ENCODE measurements at regions not wholly inside any gene's neighbourhood (a gene's known extent, or its start where the extent isn't known, plus 50 kb on each side); places are given as distances from the start of the nearest gene placed in this dataset.

DNA sequence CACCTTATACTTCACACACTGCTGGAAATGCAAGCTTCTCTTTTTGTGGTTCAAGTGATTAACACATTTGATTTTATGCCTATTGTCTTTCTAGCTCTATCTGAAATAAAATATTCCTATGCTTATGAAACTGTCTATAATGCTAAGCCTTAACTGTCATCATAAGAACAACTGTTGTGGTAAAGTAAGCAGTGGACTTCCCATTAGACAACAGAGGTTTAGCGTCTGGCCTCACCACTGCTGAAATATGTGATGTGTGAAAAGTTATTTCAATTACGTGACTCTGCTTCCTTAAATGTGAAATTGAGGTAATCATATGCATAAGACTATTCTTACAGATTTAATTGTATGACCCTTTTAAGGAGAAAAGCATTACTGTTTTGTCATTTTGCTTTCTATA, 140.2 kb upstream of the LYSMD4 start:
- TF ChIP-seq ZFX (IDR thresholded peaks at IDR 0.05; ENCODE audit: borderline replicate concordance): no peak
- TF ChIP-seq, protein P1, sequence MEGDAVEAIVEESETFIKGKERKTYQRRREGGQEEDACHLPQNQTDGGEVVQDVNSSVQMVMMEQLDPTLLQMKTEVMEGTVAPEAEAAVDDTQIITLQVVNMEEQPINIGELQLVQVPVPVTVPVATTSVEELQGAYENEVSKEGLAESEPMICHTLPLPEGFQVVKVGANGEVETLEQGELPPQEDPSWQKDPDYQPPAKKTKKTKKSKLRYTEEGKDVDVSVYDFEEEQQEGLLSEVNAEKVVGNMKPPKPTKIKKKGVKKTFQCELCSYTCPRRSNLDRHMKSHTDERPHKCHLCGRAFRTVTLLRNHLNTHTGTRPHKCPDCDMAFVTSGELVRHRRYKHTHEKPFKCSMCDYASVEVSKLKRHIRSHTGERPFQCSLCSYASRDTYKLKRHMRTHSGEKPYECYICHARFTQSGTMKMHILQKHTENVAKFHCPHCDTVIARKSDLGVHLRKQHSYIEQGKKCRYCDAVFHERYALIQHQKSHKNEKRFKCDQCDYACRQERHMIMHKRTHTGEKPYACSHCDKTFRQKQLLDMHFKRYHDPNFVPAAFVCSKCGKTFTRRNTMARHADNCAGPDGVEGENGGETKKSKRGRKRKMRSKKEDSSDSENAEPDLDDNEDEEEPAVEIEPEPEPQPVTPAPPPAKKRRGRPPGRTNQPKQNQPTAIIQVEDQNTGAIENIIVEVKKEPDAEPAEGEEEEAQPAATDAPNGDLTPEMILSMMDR (IDR thresholded peaks at IDR 0.05): no peak
- H3K27ac ChIP-seq: no peak overlapping the region

DNA sequence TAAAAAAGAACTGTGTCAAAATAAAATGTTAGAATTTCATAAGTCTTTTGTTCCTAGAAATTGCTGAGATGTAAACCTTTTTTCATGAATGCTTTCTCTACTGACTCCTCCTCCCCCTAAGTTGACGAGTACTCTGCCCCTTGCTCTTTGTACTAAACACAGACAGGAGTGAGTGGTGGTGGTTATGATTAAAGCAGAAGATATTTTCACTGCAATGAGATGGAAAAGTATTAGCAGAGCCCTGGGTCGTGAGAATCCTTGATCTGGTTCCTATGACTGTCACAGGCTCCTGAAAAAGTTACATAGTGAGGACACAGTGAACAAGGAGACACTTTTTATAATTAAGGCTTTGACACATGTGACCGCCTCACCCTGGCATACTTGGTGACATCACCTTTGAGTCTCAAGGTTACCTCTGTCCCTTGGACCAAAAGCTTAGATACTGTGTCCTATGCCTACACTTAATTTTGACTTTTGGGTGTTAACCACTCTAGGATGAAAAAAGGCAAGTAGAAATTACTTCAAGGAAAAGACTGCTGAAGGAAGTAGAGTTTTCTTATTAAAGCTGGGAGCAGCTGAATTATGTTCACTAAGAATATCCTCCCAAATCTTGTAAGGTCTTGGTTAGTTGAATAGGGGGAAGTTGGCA, 130.4 kb upstream of the LYSMD4 start:
- no peak overlapping the region for H3K27ac ChIP-seq
- no peak for TF ChIP-seq ZFX (IDR thresholded peaks at IDR 0.05; ENCODE audit: borderline replicate concordance)
- TF ChIP-seq, protein P1 (IDR thresholded peaks at IDR 0.05): no peak

DNA sequence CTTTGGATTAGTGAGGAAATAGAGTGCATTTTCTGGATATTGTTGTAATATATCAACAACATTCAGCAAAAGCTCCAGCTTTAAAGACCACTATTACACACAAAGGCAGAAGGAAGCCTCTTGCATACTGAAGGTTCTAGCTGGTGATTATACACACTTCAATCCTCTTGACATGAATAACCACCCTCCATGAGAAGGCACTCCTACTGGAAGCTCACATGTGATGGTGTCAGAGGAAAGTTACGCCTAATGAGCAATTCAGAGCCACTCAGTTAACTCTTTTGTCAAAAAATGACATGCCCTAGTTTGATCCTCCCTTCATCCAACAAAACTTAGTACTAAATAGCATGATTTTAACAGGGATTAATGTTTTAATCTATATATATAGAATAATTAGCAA, 124.6 kb upstream of the LYSMD4 start:
- TF ChIP-seq, protein P1 (IDR thresholded peaks at IDR 0.05): no peak
- no peak overlapping the region for H3K27ac ChIP-seq

DNA sequence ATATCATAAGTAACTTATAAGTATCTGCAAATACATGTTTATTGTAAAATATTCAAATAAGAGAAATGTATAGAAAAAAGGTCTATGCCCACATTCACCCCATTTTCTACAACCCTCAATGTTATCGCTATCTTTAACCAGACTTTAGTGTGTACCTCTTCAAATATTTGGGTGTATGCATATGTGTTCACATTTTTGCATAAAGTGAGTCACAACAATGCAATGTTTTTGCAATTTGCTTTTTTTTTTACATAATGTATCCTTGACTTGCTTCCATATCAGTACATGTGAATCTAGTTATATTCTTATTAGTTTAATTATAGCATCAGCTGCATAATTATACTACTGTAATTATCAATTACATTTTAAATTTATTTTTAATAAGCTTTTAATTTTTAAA, 117.3 kb upstream of the LYSMD4 start:
- no peak overlapping the region for H3K27ac ChIP-seq
- no peak for TF ChIP-seq ZFX (IDR thresholded peaks at IDR 0.05; ENCODE audit: borderline replicate concordance)
- TF ChIP-seq, protein P1 (IDR thresholded peaks at IDR 0.05): no peak

DNA sequence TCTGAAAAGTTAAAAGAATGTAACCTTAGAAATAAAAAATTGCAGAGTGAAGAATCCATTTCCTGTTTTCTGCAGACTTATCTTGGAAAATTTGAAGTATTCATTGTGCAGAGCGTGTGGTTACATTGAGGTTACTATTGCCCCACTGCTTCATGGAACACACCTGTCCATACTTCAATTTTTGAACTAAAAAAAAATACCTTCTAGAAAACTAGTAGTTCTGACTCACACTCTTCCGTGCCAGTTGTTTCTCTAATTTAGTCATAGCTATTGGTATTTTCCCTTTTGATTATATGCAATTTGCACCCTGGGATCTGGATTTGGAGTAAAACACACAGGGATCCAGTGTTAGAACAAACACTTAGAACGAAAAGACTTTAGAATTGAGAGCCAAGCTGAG, 111.8 kb upstream of the LYSMD4 start:
- TF ChIP-seq, protein P1 (IDR thresholded peaks at IDR 0.05): no peak
- TF ChIP-seq ZFX (IDR thresholded peaks at IDR 0.05; ENCODE audit: borderline replicate concordance): no peak
- H3K27ac ChIP-seq: no peak overlapping the region

DNA sequence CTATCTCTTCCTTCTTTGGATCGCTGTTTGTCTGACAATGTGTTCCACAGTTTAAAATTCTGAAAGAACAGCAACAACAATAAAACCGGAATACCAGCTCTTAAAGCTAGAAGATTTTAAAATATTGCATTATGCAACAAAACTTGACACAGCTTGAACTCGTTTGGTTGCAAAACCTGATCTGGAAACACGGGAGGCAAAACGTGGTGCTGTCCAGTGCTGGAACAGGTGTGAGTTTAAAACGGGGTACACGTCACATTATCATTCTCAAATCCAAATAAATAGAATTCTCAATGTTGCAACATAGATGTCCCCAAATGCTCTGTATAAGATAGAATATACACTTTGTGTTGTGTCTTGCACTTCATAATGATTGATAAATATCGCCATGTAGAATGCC, 110.9 kb upstream of the LYSMD4 start:
- H3K27ac ChIP-seq: no peak overlapping the region
- no peak for TF ChIP-seq ZFX (IDR thresholded peaks at IDR 0.05; ENCODE audit: borderline replicate concordance)
- TF ChIP-seq, protein P1 (IDR thresholded peaks at IDR 0.05): no peak

DNA sequence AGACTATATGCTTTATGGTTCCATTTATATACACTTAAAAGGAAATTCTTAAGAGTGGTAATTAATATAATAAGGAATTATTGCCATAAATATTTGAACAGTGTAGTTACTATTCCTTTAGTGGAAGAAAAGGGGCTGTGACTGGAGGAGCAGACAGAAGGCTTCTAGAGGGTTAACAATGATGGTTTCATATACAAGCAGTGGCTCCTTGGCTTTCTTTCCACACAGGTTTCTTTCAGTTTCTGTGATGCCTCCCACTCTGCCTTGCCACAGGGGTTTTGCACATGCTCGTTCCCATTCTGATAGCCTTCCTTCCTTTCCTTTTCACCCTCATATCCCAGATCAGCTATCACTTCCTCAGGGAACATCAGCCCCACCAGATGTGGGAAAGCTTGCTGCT, 108.8 kb upstream of the LYSMD4 start:
- TF ChIP-seq, protein P1 (IDR thresholded peaks at IDR 0.05): no peak
- TF ChIP-seq ZFX (IDR thresholded peaks at IDR 0.05; ENCODE audit: borderline replicate concordance): no peak
- no peak overlapping the region for H3K27ac ChIP-seq
